B cell (primary cell): ENCODE measurements at regions not wholly inside any gene's neighbourhood (a gene's known extent, or its start where the extent isn't known, plus 50 kb on each side); places are given as distances from the start of the nearest gene placed in this dataset.

Experiments used
- ATAC-seq: fragments of 200-7000 bp; cut with Tn5 transposase; one replicate; pipeline ENCODE4 v1.10.0; 2021; ENCODE audit warnings: low read depth, mild to moderate bottlenecking, moderate number of reproducible peaks, moderate library complexity
- CTCF ChIA-PET: fragments of 350-600 bp; sonication (Branson Sonifier 250); formaldehyde crosslinking; loops from one replicate; lab custom pipeline; 2021; ENCODE audit warnings: antibody characterized with exemption, inconsistent platforms; lab: Charles Lee
- POLR2A ChIA-PET: fragments of 350-600 bp; sonication (Branson Sonifier 250); formaldehyde crosslinking; loops from one replicate; lab custom pipeline; 2021; ENCODE audit warnings: antibody characterized with exemption; lab: Charles Lee
- DNase-seq: peaks from one replicate; pipeline ENCODE4 v3.0.0; 2013
- H2AFZ ChIP-seq: 2 replicates; pipeline ENCODE4 v1.6.1; 2012; ENCODE audit warnings: mild to moderate bottlenecking, low read depth, low read length; ENCODE audit not compliant: insufficient read depth, poor library complexity, severe bottlenecking
- H3K27ac ChIP-seq, 2 donors: 1 replicate in 1 of 2; 2 replicates in 1 of 2; pipeline ENCODE4 v1.5.1; 2012 to 2013; ENCODE audit warnings: low read length in 2 of 2, mild to moderate bottlenecking in 2 of 2, moderate library complexity in 1 of 2
- H3K27me3 ChIP-seq, 4 experiments: fragments of 200-600 bp in 1 of 4; sonication (generic) in 1 of 4; replicated peaks in 1 of 4; 1 replicate in 2 of 4; 2 replicates in 2 of 4; pipeline versions ENCODE4 v1.6.1 to v1.7.0; 2013 to 2016; ENCODE audit warnings: low read length in 3 of 4, mild to moderate bottlenecking in 2 of 4, mixed read lengths in 1 of 4, moderate library complexity in 1 of 4; ENCODE audit not compliant: insufficient read depth in 4 of 4, control insufficient read depth in 3 of 4; ENCODE audit errors: control extremely low read depth in 1 of 4
- H3K36me3 ChIP-seq, 2 experiments: replicated peaks in 1 of 2; 1 replicate in 1 of 2; 2 replicates in 1 of 2; pipeline versions ENCODE4 v1.6.1 to v1.7.1; 2013; ENCODE audit warnings: low read length in 1 of 2; ENCODE audit not compliant: insufficient read depth in 2 of 2, control insufficient read depth in 1 of 2; ENCODE audit errors: control extremely low read depth in 1 of 2, extremely low read depth in 1 of 2
- H3K4me1 ChIP-seq, 2 donors: fragments of 200-600 bp in 1 of 2; sonication (generic) in 1 of 2; 1 replicate in 1 of 2; 2 replicates in 1 of 2; pipeline versions ENCODE4 v1.5.1 to v1.6.1; 2013 to 2017; ENCODE audit warnings: low read length in 2 of 2; ENCODE audit not compliant: control insufficient read depth in 2 of 2, insufficient read depth in 2 of 2
- H3K4me2 ChIP-seq: replicated peaks from 2 replicates; pipeline ENCODE3; 2012; ENCODE audit warnings: mild to moderate bottlenecking, low read depth, low read length; ENCODE audit not compliant: poor library complexity, severe bottlenecking
- H3K4me3 ChIP-seq, 5 experiments: fragments of 200-600 bp in 1 of 5; sonication (generic) in 1 of 5; 1 replicate in 3 of 5; 2 replicates in 2 of 5; pipeline versions ENCODE4 v1.5.1 to v1.7.0; 2011 to 2016; ENCODE audit warnings: low read length in 4 of 5, mild to moderate bottlenecking in 4 of 5, low read depth in 2 of 5, control low read depth in 1 of 5, moderate library complexity in 1 of 5; ENCODE audit not compliant: insufficient read depth in 1 of 5; ENCODE audit errors: control extremely low read depth in 1 of 5, extremely low read depth in 1 of 5
- H3K79me2 ChIP-seq: fragments of 200-600 bp; sonication (generic); one replicate; pipeline ENCODE4 v1.6.0; 2016; ENCODE audit warnings: low read length; ENCODE audit not compliant: control insufficient read depth, insufficient read depth
- H3K9ac ChIP-seq: fragments of 200-600 bp; sonication (generic); 2 replicates; pipeline ENCODE4 v1.6.1; 2017; ENCODE audit warnings: mild to moderate bottlenecking, low read length, moderate library complexity
- H3K9me3 ChIP-seq, 3 donors: one replicate each; pipeline versions ENCODE4 v1.6.1 to v1.7.1; 2013; ENCODE audit warnings: low read length in 2 of 3; ENCODE audit not compliant: control insufficient read depth in 2 of 3, insufficient read depth in 1 of 3; ENCODE audit errors: control extremely low read depth in 1 of 3
- H4K20me1 ChIP-seq: 2 replicates; pipeline ENCODE4 v1.6.0; 2012; ENCODE audit warnings: mild to moderate bottlenecking, low read length; ENCODE audit not compliant: insufficient read depth, control insufficient read depth, poor library complexity, severe bottlenecking
- H3K27ac Mint-ChIP-seq: one replicate; pipeline ENCODE4 v1.8.0; 2021; ENCODE audit warnings: mixed read lengths
- H3K27me3 Mint-ChIP-seq: one replicate; pipeline ENCODE4 v1.8.0; 2021; ENCODE audit warnings: mixed read lengths
- H3K4me1 Mint-ChIP-seq: one replicate; pipeline ENCODE4 v1.8.0; 2021; ENCODE audit warnings: mixed read lengths
- H3K4me3 Mint-ChIP-seq: one replicate; pipeline ENCODE4 v1.8.0; 2021; ENCODE audit warnings: mixed read lengths
- H3K9me3 Mint-ChIP-seq: one replicate; pipeline ENCODE4 v1.8.0; 2022; ENCODE audit warnings: mixed read lengths; ENCODE audit not compliant: insufficient read depth
- EZH2 ChIP-seq: IDR thresholded peaks from 2 replicates; pipeline ENCODE4 v1.6.1; 2012; ENCODE audit warnings: borderline replicate concordance, low read depth, mild to moderate bottlenecking, moderate library complexity, low read length; ENCODE audit not compliant: insufficient read depth, poor library complexity, severe bottlenecking
- WGBS: methylation state at CpG from one replicate; pipeline ENCODE4 v1.1.5; 2013; ENCODE audit warnings: missing lambda C conversion rate; ENCODE audit not compliant: insufficient coverage; 5-methylcytosine and 5-hydroxymethylcytosine counted together
- intact Hi-C: fragments of 100-400 bp; cut with micrococcal nuclease; formaldehyde crosslinking; loops from one replicate; pipeline ENCODE4 v1.10.0; 2022
- TF ChIP-seq, protein P1 (sequence below): fragments of 200-600 bp; IDR thresholded peaks from one replicate; pipeline ENCODE4 v1.8.0; 2022; ENCODE audit warnings: antibody characterized with exemption, mild to moderate bottlenecking

DNA sequence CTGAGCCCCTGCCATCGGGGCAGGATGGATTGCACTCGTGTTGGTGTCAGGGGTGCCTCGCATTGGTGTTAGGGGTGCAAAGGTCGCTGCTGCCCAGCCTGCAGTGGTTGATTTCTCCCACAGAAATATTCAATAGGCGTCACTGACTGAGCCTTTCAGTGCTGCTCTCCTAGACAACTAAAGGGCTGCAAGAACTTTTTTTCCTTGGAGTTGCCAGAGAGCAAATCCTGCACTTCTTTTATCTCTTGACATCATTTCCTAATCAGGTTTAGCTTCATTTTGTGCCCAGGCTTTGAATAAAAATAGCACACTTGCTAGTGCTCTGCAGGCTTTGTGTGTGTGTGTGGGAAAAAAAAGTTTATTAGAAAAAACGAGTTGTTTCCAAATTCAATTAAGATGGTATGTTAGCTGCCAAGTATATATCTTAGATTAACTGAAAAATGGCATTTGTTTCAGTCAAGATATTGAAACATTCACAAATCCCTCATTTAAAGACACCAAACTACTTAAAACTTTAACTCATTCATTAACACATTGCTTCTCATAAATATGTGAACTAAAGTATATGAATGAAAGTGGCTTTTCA, 125.6 kb downstream of the SOCS6 start:
- intact Hi-C loops: no loop called here
- 95% methylated on average over 5 of the region's 6 CpGs for WGBS
- no peak overlapping the region for H2AFZ ChIP-seq
- no peak overlapping the region for H3K27ac Mint-ChIP-seq
- no peak overlapping the region for H3K4me3 ChIP-seq
- no peaks in the 10 kb centered on the region for H4K20me1 ChIP-seq
- CTCF ChIA-PET: interaction anchor here (1.1 kb wide), 1 partner anchor 20 kb away, joined by 4 read pairs; no protein-coding TSS in a partner anchor
- H3K4me1 Mint-ChIP-seq: no peaks in the 10 kb centered on the region
- ATAC-seq: no peak
- H3K36me3 ChIP-seq: no peaks in the 10 kb centered on the region
- no peak overlapping the region for H3K4me3 Mint-ChIP-seq
- no peak overlapping the region for H3K27ac ChIP-seq
- H3K9me3 Mint-ChIP-seq: no peaks in the 10 kb centered on the region
- TF ChIP-seq, protein P1, sequence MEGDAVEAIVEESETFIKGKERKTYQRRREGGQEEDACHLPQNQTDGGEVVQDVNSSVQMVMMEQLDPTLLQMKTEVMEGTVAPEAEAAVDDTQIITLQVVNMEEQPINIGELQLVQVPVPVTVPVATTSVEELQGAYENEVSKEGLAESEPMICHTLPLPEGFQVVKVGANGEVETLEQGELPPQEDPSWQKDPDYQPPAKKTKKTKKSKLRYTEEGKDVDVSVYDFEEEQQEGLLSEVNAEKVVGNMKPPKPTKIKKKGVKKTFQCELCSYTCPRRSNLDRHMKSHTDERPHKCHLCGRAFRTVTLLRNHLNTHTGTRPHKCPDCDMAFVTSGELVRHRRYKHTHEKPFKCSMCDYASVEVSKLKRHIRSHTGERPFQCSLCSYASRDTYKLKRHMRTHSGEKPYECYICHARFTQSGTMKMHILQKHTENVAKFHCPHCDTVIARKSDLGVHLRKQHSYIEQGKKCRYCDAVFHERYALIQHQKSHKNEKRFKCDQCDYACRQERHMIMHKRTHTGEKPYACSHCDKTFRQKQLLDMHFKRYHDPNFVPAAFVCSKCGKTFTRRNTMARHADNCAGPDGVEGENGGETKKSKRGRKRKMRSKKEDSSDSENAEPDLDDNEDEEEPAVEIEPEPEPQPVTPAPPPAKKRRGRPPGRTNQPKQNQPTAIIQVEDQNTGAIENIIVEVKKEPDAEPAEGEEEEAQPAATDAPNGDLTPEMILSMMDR: no peak
- TF ChIP-seq EZH2: no peak
- no peaks in the 10 kb centered on the region for H3K9me3 ChIP-seq
- H3K27me3 Mint-ChIP-seq: peaks cover 22% of the 10 kb centered on the region
- no peak overlapping the region for H3K4me2 ChIP-seq
- POLR2A ChIA-PET: no interaction called here
- H3K4me1 ChIP-seq: no peaks in the 10 kb centered on the region
- H3K27me3 ChIP-seq: no peaks in the 10 kb centered on the region
- H3K9ac ChIP-seq: no peak overlapping the region
- no peaks in the 10 kb centered on the region for H3K79me2 ChIP-seq
- DNase-seq: no peak

DNA sequence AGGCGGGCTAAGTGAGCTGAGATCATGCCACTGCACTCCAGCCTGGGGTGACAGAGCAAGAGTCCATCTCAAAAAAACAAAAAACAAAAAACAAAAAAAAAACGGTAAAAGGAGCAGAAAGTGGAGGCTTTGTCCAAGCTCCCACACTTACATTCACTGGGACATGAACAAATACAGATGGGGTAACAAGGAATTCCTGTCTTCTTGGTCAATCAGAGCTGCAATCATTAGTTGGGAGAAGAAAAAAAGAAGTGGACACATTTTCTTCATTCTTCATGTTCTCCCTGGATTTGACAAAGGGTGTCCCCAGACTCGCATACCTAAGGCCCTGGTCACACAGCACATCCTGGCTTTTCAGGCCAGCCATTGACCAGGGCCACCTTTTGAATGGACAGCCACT, 124.6 kb downstream of the SOCS6 start:
- intact Hi-C loops: no loop called here
- POLR2A ChIA-PET: no interaction called here

More for the DNA sequence above, 124.6 kb downstream of the SOCS6 start:
- no peaks in the 10 kb centered on the region for H3K9me3 Mint-ChIP-seq
- CTCF ChIA-PET: interaction anchor here (1.1 kb wide), 1 partner anchor 21 kb away, joined by 4 read pairs; no protein-coding TSS in a partner anchor
- H3K27ac ChIP-seq: no peak overlapping the region
- no peaks in the 10 kb centered on the region for H3K4me1 ChIP-seq
- H3K9ac ChIP-seq: no peak overlapping the region
- DNase-seq (no peak), ATAC-seq (no peak)
- no peak overlapping the region for H3K4me3 ChIP-seq
- no peaks in the 10 kb centered on the region for H3K36me3 ChIP-seq
- H3K27me3 ChIP-seq: no peaks in the 10 kb centered on the region
- no peak overlapping the region for H3K4me2 ChIP-seq
- H3K79me2 ChIP-seq: no peaks in the 10 kb centered on the region
- TF ChIP-seq, protein P1: no peak
- no peak for TF ChIP-seq EZH2
- no peak overlapping the region for H3K27ac Mint-ChIP-seq
- H3K27me3 Mint-ChIP-seq: peaks cover 18% of the 10 kb centered on the region
- no peaks in the 10 kb centered on the region for H3K4me1 Mint-ChIP-seq
- no peak overlapping the region for H3K4me3 Mint-ChIP-seq
- 93% methylated on average over 2 of the region's 3 CpGs for WGBS
- no peaks in the 10 kb centered on the region for H3K9me3 ChIP-seq
- no peak overlapping the region for H2AFZ ChIP-seq
- H4K20me1 ChIP-seq: no peaks in the 10 kb centered on the region
